ENCODE measurements at regions not wholly inside any gene's neighbourhood (a gene's known extent, or its start where the extent isn't known, plus 50 kb on each side); places are given as distances from the start of the nearest gene placed in this dataset.
"Not testable (repeated sequence)": the region's sequence is repeated elsewhere in the genome, so short reads cannot be mapped to it uniquely, and the experiment has no call there.

DNA sequence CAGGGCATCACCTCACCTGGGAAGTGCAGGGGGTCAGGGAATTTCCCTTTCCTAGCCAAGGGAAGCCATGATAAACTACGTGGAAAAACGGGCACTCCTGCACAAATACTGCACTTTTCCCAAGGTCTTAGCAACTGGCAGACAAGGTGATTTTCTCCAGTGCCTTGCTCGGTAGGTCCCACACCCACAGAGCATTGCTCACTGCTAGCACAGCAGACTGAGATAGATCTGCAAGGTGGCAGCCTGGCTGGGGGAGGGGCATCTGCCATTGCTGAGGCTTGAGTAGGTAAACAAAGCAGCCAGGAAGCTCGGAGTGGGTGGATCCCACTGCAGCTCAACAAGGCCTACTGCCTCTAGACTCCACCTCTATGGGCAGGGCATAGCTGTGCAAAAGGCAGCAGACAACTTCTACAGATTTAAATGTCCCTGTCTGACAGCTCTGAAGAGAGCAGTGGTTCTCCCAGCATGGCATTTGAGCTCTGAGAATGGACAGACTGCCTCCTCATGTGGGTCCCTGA is 111.5 kb upstream of the FIBIN start:
- TF ChIP-seq JUND (IDR thresholded peaks at IDR 0.05); EGR1 (IDR thresholded peaks at IDR 0.05; ENCODE audit: low read depth); ZNF274 (IDR thresholded peaks at IDR 0.05; ENCODE audit: low read depth, low read length); CBX3 (IDR thresholded peaks at IDR 0.05; ENCODE audit: low read depth); POLR2A (IDR thresholded peaks at IDR 0.05; ENCODE audit: borderline replicate concordance, extremely low read depth, insufficient read depth, insufficient read length); POLR2AphosphoS5 (IDR thresholded peaks at IDR 0.05; ENCODE audit: low read depth, low read length); EZH2 (IDR thresholded peaks at IDR 0.05); RAD21 (IDR thresholded peaks at IDR 0.05; ENCODE audit: low read depth); SIN3A (IDR thresholded peaks at IDR 0.05; ENCODE audit: low read depth): not testable (repeated sequence)
- TF ChIP-seq, protein P1, sequence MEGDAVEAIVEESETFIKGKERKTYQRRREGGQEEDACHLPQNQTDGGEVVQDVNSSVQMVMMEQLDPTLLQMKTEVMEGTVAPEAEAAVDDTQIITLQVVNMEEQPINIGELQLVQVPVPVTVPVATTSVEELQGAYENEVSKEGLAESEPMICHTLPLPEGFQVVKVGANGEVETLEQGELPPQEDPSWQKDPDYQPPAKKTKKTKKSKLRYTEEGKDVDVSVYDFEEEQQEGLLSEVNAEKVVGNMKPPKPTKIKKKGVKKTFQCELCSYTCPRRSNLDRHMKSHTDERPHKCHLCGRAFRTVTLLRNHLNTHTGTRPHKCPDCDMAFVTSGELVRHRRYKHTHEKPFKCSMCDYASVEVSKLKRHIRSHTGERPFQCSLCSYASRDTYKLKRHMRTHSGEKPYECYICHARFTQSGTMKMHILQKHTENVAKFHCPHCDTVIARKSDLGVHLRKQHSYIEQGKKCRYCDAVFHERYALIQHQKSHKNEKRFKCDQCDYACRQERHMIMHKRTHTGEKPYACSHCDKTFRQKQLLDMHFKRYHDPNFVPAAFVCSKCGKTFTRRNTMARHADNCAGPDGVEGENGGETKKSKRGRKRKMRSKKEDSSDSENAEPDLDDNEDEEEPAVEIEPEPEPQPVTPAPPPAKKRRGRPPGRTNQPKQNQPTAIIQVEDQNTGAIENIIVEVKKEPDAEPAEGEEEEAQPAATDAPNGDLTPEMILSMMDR (IDR thresholded peaks at IDR 0.05 in 2 of 3, conservative IDR thresholded peaks at IDR 0.05 in 1 of 3; ENCODE audit: borderline replicate concordance in 1 of 3, insufficient read depth in 1 of 3, low read depth in 2 of 3, low read length in 2 of 3), result not testable (repeated sequence)
- TF ChIP-seq, protein P2, sequence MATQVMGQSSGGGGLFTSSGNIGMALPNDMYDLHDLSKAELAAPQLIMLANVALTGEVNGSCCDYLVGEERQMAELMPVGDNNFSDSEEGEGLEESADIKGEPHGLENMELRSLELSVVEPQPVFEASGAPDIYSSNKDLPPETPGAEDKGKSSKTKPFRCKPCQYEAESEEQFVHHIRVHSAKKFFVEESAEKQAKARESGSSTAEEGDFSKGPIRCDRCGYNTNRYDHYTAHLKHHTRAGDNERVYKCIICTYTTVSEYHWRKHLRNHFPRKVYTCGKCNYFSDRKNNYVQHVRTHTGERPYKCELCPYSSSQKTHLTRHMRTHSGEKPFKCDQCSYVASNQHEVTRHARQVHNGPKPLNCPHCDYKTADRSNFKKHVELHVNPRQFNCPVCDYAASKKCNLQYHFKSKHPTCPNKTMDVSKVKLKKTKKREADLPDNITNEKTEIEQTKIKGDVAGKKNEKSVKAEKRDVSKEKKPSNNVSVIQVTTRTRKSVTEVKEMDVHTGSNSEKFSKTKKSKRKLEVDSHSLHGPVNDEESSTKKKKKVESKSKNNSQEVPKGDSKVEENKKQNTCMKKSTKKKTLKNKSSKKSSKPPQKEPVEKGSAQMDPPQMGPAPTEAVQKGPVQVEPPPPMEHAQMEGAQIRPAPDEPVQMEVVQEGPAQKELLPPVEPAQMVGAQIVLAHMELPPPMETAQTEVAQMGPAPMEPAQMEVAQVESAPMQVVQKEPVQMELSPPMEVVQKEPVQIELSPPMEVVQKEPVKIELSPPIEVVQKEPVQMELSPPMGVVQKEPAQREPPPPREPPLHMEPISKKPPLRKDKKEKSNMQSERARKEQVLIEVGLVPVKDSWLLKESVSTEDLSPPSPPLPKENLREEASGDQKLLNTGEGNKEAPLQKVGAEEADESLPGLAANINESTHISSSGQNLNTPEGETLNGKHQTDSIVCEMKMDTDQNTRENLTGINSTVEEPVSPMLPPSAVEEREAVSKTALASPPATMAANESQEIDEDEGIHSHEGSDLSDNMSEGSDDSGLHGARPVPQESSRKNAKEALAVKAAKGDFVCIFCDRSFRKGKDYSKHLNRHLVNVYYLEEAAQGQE (IDR thresholded peaks at IDR 0.05; ENCODE audit: low read depth), result not testable (repeated sequence)
- TF ChIP-seq, protein P3, sequence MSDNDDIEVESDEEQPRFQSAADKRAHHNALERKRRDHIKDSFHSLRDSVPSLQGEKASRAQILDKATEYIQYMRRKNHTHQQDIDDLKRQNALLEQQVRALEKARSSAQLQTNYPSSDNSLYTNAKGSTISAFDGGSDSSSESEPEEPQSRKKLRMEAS (IDR thresholded peaks at IDR 0.05), result not testable (repeated sequence)

All from HCT116 (cell line).